Duodenal mucosa (tissue), 2 donors: ENCODE measurements at regions not wholly inside any gene's neighbourhood (a gene's known extent, or its start where the extent isn't known, plus 50 kb on each side); places are given as distances from the start of the nearest gene placed in this dataset.

Source experiments
- H3K27ac ChIP-seq: one replicate; pipeline ENCODE4 v1.7.0; 2013; ENCODE audit warnings: low read depth, low read length
- H3K27me3 ChIP-seq, 2 donors: one replicate each; pipeline ENCODE4 v1.7.0; 2013; ENCODE audit warnings: low read length in 2 of 2, control low read depth in 1 of 2; ENCODE audit not compliant: insufficient read depth in 2 of 2, control insufficient read depth in 1 of 2
- H3K36me3 ChIP-seq, 2 donors: one replicate each; pipeline ENCODE4 v1.7.0; 2013; ENCODE audit warnings: low read length in 2 of 2, control low read depth in 1 of 2; ENCODE audit not compliant: insufficient read depth in 2 of 2, control insufficient read depth in 1 of 2
- H3K4me1 ChIP-seq, 2 donors: one replicate each; pipeline ENCODE4 v1.7.0; 2013; ENCODE audit warnings: low read length in 2 of 2, control low read depth in 1 of 2; ENCODE audit not compliant: insufficient read depth in 2 of 2, control insufficient read depth in 1 of 2
- H3K4me3 ChIP-seq, 2 donors: one replicate each; pipeline ENCODE4 v1.7.0; 2013; ENCODE audit warnings: low read length in 2 of 2, low read depth in 1 of 2
- H3K9ac ChIP-seq, 2 donors: one replicate each; pipeline ENCODE4 v1.7.0; 2013; ENCODE audit warnings: low read length in 2 of 2, low read depth in 1 of 2
- H3K9me3 ChIP-seq, 2 donors: one replicate each; pipeline ENCODE4 v1.7.0; 2013; ENCODE audit warnings: low read length in 2 of 2, control low read depth in 1 of 2; ENCODE audit not compliant: control insufficient read depth in 1 of 2

GRCh38 chr3:94887065-94887464 lies 824.2 kb downstream of the NSUN3 start:
- H3K36me3 ChIP-seq: no peaks in the 10 kb centered on the region
- no peaks in the 10 kb centered on the region for H3K4me1 ChIP-seq
- H3K9ac ChIP-seq: no peak overlapping the region
- H3K27me3 ChIP-seq: no peaks in the 10 kb centered on the region
- no peaks in the 10 kb centered on the region for H3K9me3 ChIP-seq
- no peak overlapping the region for H3K27ac ChIP-seq
- no peak overlapping the region for H3K4me3 ChIP-seq

GRCh38 chr3:94896994-94897393 lies 834.1 kb downstream of the NSUN3 start:
- no peak overlapping the region for H3K9ac ChIP-seq
- H3K27ac ChIP-seq: no peak overlapping the region
- no peak overlapping the region for H3K4me3 ChIP-seq
- no peaks in the 10 kb centered on the region for H3K9me3 ChIP-seq
- H3K27me3 ChIP-seq: no peaks in the 10 kb centered on the region
- H3K4me1 ChIP-seq: no peaks in the 10 kb centered on the region
- H3K36me3 ChIP-seq: no peaks in the 10 kb centered on the region

DNA sequence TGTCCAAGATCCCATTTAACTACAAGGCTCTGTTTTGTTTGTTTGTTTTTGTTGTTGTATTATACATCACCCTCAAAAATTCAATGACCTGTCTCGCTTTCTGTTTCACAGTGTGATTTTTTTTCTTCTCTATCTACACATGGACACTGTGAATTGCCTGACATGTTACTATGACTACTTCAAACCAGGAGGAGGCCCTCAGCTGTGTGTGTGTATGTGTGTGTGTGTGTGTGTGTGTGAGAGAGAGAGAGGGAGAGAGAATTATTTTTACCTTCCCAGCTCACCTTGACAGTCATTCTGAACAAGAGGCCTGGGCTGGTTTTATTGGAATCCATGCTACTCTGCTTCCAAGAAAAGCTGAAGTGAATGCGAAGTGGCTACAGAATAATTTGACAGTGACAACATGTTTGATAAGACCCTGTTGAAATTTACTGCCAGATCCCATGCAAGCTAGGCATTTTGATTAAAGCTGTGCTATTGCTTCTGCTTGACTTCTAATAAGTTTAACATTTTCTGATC lies 841.4 kb downstream of the NSUN3 start:
- Histone ChIP-seq H3K9ac (no peak overlapping the region), H3K4me3 (no peak overlapping the region), H3K36me3 (no peaks in the 10 kb centered on the region), H3K27ac (no peak overlapping the region), H3K9me3 (no peaks in the 10 kb centered on the region), H3K27me3 (no peaks in the 10 kb centered on the region), H3K4me1 (no peaks in the 10 kb centered on the region)

DNA sequence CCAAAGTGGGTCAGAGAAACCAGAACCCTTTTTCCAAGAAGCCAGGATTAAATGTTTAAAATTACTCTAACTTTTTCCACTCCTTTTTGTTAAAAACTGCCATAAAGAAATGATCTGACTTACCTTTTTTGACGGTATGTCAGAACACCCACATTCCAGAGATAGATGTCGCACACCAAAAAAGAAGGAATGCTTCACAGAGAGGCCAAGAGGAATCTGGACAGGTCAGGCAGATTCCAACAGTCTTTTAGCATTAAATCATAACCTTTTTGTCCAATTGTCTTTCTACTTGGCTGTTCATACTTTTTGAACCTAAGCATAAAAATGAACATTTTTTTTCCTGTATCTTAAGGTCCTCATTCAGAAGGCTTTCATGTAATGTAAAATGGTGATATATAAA lies 846.9 kb downstream of the NSUN3 start:
- H3K4me3 ChIP-seq: no peak overlapping the region
- H3K9me3 ChIP-seq: peaks cover 0 to 4% of the 10 kb centered on the region in 2 donors
- H3K27me3 ChIP-seq: no peaks in the 10 kb centered on the region
- H3K27ac ChIP-seq: no peak overlapping the region
- no peaks in the 10 kb centered on the region for H3K36me3 ChIP-seq
- no peak overlapping the region for H3K9ac ChIP-seq
- no peaks in the 10 kb centered on the region for H3K4me1 ChIP-seq

DNA sequence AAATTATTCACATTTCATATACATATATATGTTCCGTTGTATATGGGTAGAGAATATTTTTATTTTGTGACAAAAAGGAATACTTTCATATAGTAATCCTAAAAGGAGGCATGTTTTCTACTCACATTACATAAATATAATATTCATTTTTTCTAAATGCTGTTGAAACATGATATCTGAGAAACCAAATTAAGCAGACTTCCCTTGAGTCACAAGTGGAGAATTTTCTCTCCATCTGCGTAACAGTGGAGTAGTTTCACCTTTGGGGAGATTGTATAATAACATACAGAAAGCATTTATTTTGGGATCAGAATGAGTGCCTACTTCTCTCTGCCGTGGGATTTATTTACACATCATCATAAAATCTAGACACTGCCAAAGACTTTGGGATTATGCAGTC lies 849.8 kb downstream of the NSUN3 start:
- Histone ChIP-seq H3K27me3 (no peaks in the 10 kb centered on the region), H3K27ac (no peak overlapping the region), H3K4me3 (no peak overlapping the region), H3K36me3 (no peaks in the 10 kb centered on the region), H3K9ac (no peak overlapping the region), H3K9me3 (peaks cover 0 to 4% of the 10 kb centered on the region in 2 donors), H3K4me1 (no peaks in the 10 kb centered on the region)

GRCh38 chr3:94927175-94927574 lies 864.3 kb downstream of the NSUN3 start:
- Histone ChIP-seq H3K4me3 (no peak overlapping the region), H3K4me1 (no peaks in the 10 kb centered on the region), H3K27me3 (no peaks in the 10 kb centered on the region), H3K36me3 (no peaks in the 10 kb centered on the region), H3K9me3 (no peaks in the 10 kb centered on the region), H3K9ac (no peak overlapping the region), H3K27ac (no peak overlapping the region)

GRCh38 chr3:94928921-94929320 lies 866.1 kb downstream of the NSUN3 start:
- no peak overlapping the region for H3K27ac ChIP-seq
- H3K36me3 ChIP-seq: no peaks in the 10 kb centered on the region
- H3K9ac ChIP-seq: no peak overlapping the region
- no peak overlapping the region for H3K4me3 ChIP-seq
- H3K27me3 ChIP-seq: no peaks in the 10 kb centered on the region
- no peaks in the 10 kb centered on the region for H3K4me1 ChIP-seq
- no peaks in the 10 kb centered on the region for H3K9me3 ChIP-seq

GRCh38 chr3:94935738-94936580 lies 873.1 kb downstream of the NSUN3 start:
- Histone ChIP-seq H3K27me3 (no peaks in the 10 kb centered on the region), H3K9me3 (peaks cover 4 to 10% of the 10 kb centered on the region in 2 donors), H3K27ac (no peak overlapping the region), H3K36me3 (no peaks in the 10 kb centered on the region), H3K4me1 (no peaks in the 10 kb centered on the region), H3K9ac (no peak overlapping the region), H3K4me3 (no peak overlapping the region)

- Histone ChIP-seq H3K27me3 (no peaks in the 10 kb centered on the region), H3K36me3 (no peaks in the 10 kb centered on the region), H3K9me3 (peaks cover 4 to 12% of the 10 kb centered on the region in 2 donors), H3K4me1 (no peaks in the 10 kb centered on the region), H3K27ac (no peak overlapping the region), H3K9ac (no peak overlapping the region), H3K4me3 (no peak overlapping the region)
Observed at GRCh38 chr3:94937980-94938379, 875.1 kb downstream of the NSUN3 start.

DNA sequence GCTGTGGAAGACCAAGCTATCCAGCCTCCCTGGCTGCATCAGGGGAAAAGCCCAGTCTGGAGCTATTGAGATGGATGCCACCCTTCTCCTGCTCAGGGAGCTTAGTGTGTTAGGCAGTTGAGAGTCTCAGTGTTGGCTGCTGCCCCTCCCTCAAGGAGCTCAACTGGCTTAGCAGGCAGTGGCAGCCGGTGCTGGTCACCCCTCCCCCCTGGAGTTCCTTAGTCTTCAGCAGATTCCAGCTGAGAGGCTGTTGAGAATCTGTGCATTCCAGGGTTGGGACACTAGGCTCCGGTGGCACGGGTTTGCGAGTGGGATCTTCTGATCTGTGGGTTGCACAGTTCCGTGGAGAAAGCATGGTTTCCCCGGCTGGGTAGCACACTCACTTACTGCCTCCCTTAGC lies 883.8 kb downstream of the NSUN3 start:
- Histone ChIP-seq H3K9ac (no peak overlapping the region), H3K9me3 (peaks cover 6 to 7% of the 10 kb centered on the region in 2 donors), H3K27me3 (no peaks in the 10 kb centered on the region), H3K4me1 (no peaks in the 10 kb centered on the region), H3K27ac (no peak overlapping the region), H3K36me3 (no peaks in the 10 kb centered on the region), H3K4me3 (no peak overlapping the region)
